Lower lobe of right lung (tissue), 2 donors: ENCODE measurements at regions not wholly inside any gene's neighbourhood (a gene's known extent, or its start where the extent isn't known, plus 50 kb on each side); places are given as distances from the start of the nearest gene placed in this dataset.
"Not testable (repeated sequence)": the region's sequence is repeated elsewhere in the genome, so short reads cannot be mapped to it uniquely, and the experiment has no call there.

Experiments used
- ATAC-seq, 2 donors: fragments of 200-7000 bp; cut with Tn5 transposase; one replicate each; pipeline ENCODE4 v1.9.1; 2020 to 2022; ENCODE audit warnings: mild to moderate bottlenecking in 2 of 2, moderate library complexity in 2 of 2
- DNase-seq: peaks from one replicate; pipeline ENCODE4 v3.0.0-alpha.2; 2020
- H3K27ac ChIP-seq: fragments of 200-600 bp; one replicate; pipeline ENCODE4 v1.8.0; 2022
- H3K27me3 ChIP-seq: fragments of 200-600 bp; one replicate; pipeline ENCODE4 v1.8.0; 2022; ENCODE audit warnings: low read depth
- H3K36me3 ChIP-seq: fragments of 200-600 bp; one replicate; pipeline ENCODE4 v1.8.0; 2022; ENCODE audit warnings: mild to moderate bottlenecking
- H3K4me1 ChIP-seq: fragments of 200-600 bp; one replicate; pipeline ENCODE4 v1.8.0; 2022
- H3K4me3 ChIP-seq: fragments of 200-600 bp; one replicate; pipeline ENCODE4 v1.8.0; 2022; ENCODE audit warnings: mild to moderate bottlenecking
- H3K9me3 ChIP-seq: fragments of 200-600 bp; one replicate; pipeline ENCODE4 v1.8.0; 2022
- CTCF ChIP-seq: fragments of 200-600 bp; IDR thresholded peaks from one replicate; pipeline ENCODE4 v1.8.0; 2022; ENCODE audit warnings: antibody characterized with exemption, mild to moderate bottlenecking
- intact Hi-C: fragments of 100-400 bp; cut with DNase I; formaldehyde crosslinking; loops from one replicate; pipeline ENCODE4 v1.11.0; 2022
- donor health status: DM: no; HTN: yes; CAD: no; lungs with severe emphysema.

- H3K9me3 ChIP-seq, H3K4me3 ChIP-seq, H3K36me3 ChIP-seq, H3K4me1 ChIP-seq, DNase-seq, H3K27me3 ChIP-seq, H3K27ac ChIP-seq, intact Hi-C loops: not testable (repeated sequence)
- ATAC-seq, result peak in 1 of 2 donors; percentile 47
These were observed 79.8 kb downstream of the LGALS9B start for GRCh38 chr17:20387549-20387948.

GRCh38 chr17:20381358-20382300 lies 85.7 kb downstream of the LGALS9B start:
- intact Hi-C loops, DNase-seq, H3K27ac ChIP-seq, H3K27me3 ChIP-seq, H3K36me3 ChIP-seq, H3K9me3 ChIP-seq, H3K4me3 ChIP-seq, H3K4me1 ChIP-seq: not testable (repeated sequence)
- peak; percentile 47 for TF ChIP-seq CTCF
- peak; percentile 74 to 81 for ATAC-seq

- ATAC-seq, DNase-seq, H3K27me3 ChIP-seq, H3K36me3 ChIP-seq, H3K9me3 ChIP-seq, intact Hi-C loops, H3K27ac ChIP-seq, H3K4me1 ChIP-seq, H3K4me3 ChIP-seq: not testable (repeated sequence)
These were observed 86.7 kb downstream of the LGALS9B start for GRCh38 chr17:20380625-20381024.

GRCh38 chr17:20379251-20379650 lies 88.1 kb downstream of the LGALS9B start:
- H3K9me3 ChIP-seq, H3K4me1 ChIP-seq, H3K4me3 ChIP-seq, DNase-seq, H3K27ac ChIP-seq, H3K36me3 ChIP-seq, ATAC-seq, H3K27me3 ChIP-seq, intact Hi-C loops: not testable (repeated sequence)

- H3K27ac ChIP-seq, intact Hi-C loops: not testable (repeated sequence)
These were observed 90.7 kb downstream of the LGALS9B start for GRCh38 chr17:20376642-20377041.

GRCh38 chr17:20375745-20376144 lies 91.6 kb downstream of the LGALS9B start:
- H3K4me1 ChIP-seq, intact Hi-C loops, H3K27ac ChIP-seq, ATAC-seq, DNase-seq, H3K27me3 ChIP-seq, H3K4me3 ChIP-seq, H3K36me3 ChIP-seq, H3K9me3 ChIP-seq: not testable (repeated sequence)

More at GRCh38 chr17:20376642-20377041, 90.7 kb downstream of the LGALS9B start:
- not testable (repeated sequence) for H3K4me3 ChIP-seq, H3K4me1 ChIP-seq, H3K9me3 ChIP-seq, H3K27me3 ChIP-seq, DNase-seq, ATAC-seq, H3K36me3 ChIP-seq
